HG03565 (cell line): ENCODE measurements at regions not wholly inside any gene's neighbourhood (a gene's known extent, or its start where the extent isn't known, plus 50 kb on each side); places are given as distances from the start of the nearest gene placed in this dataset.

ENCODE experiments used
- ATAC-seq: cut with Tn5 transposase; IDR thresholded peaks from one replicate; pipeline ENCODE4 v1.9.1; 2021; ENCODE audit warnings: mild to moderate bottlenecking, moderate library complexity; ENCODE audit not compliant: unreplicated experiment

DNA sequence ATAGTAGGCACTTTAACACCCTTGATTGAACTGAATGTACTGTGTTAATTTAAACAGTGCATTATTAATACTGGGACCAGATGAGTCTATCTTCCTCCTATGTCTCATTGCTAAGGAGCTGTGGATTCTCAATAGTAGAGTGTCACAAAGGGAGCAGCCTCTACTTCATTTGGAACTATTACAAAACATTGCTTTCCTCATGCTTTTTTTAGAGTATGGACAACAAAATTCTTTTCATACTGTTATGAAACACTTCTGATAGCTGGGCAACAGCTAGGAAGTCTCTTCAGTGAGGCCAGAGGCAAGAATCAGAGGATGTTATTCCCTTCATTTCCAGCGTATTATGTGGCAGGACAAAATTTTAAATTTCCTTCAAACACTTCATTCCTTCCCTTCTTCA lies 160.8 kb downstream of the FBXO8 start:
- ATAC-seq: no peak

DNA sequence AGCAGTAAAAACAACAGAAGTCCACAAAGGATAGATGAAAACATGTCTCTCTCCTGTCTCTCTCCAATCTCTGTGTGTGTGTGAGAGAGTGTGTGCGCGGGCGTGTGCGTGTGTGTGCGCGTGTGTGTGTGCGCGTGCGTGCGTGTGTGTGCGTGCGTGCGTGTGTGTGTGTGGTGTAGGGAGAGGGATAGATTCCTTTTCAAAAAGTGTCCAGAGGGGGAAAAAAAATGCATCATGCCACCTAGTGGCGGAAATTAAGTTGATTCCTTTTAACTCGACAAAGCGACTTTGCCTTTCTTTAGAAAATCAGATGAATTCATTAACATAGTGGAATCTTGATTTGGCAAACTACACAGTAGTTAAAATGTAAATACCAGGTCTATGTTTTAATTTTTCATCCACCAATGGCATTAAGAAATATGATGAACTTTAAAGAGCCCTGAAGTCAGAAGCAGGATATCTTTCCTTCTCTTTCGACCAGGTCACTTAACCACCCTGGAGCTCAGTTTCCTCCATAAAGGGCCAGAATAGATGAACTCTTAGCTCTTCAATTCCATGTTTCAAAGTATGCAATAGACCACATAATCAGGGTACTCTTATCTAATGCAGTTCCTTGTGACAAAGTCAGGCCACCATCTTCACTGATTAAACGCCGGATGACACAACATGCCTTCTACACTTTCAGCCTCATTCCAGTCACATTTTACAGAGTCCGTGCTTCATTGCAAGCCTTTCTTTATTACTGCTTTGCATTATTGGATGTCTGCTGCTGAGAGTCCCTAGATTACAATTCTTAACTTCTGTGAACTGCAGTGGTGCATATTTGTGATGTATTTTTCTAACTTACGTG lies 162.8 kb downstream of the FBXO8 start:
- no peak for ATAC-seq

GRCh38 chr4:174119830-174120229 lies 163.6 kb downstream of the FBXO8 start:
- no peak for ATAC-seq

DNA sequence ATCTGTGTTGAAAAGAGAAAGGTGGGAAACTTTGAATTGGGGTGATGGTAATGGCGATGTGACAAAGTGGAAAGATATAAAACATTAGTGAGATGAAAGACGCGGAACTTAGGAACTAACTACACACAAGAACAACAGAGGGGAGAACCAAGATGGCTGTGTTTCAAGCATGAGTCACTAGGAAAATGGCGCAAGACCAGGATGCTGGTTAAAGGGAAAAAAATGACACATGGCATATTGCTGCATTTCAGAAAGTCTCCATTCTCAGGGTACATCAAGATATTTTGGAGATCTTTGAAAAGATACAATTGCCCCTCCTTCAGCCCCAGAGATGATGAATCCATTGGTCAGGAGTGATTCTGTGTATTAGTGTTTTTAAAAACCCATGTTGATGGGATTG lies 164.4 kb downstream of the FBXO8 start:
- ATAC-seq: no peak

DNA sequence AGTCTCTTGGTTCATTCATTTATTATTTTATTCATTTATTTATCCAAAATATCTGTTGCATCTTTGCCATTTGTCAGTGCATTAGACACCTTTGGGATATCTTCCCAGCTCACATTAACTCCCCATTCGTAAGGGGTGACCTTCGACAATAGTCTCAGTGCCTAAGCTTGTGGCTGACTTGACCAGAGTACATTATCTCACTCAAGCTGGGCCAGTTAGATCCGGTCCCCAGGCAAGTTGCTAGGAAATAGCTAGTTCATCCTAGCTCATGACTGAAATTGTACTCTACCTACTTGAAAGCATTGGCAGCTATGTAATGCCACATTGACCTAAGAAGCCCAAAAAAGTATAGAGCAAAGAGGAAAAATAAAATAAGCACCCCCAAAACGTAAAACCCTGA lies 165.3 kb downstream of the FBXO8 start:
- ATAC-seq: no peak

- ATAC-seq: no peak
Observed at GRCh38 chr4:174117445-174117844, 166.0 kb downstream of the FBXO8 start.

DNA sequence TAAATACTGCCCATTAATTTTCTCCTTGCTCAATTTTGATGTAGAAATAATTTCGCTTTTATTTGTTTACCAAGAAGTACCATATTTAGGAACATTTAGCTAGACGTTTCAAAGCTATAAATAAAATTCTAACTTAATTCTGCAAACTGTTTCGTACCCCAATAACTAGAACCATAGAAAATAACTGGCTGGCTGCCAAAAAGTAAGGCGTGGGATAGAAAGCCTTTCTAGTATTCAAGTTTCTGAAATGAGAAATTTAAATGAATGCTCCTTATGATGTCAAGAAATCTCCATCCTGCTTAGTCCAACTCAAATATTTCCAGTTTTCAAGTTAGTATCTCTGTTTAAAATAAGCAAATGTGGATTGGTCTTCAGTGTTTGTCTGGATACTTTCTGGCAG lies 167.4 kb downstream of the FBXO8 start:
- no peak for ATAC-seq

DNA sequence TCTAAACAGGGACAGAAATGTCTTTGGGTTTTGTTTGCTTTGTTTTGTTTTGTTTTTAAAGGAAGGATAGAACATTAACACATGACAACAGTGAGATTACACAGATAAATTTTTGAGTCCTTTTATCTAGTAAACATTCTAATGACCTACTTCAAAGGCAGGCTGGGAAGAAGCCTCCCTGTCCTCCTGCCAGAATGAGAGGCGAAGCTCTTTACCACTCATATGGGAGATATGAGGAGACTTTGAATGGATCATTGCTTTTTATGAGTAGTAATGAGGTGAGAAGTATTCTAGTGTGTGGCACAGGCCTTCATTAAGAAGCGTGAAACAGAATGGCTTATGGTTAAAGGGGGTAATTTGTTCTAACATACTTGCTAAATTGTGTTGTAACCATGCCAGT lies 172.0 kb downstream of the FBXO8 start:
- ATAC-seq: no peak

- no peak for ATAC-seq
Observed at GRCh38 chr4:174110180-174110579, 173.3 kb downstream of the FBXO8 start.

- no peak for ATAC-seq
Observed at GRCh38 chr4:174107746-174108354, 175.6 kb downstream of the FBXO8 start.

GRCh38 chr4:174105202-174105601 lies 178.3 kb downstream of the FBXO8 start:
- ATAC-seq: no peak

DNA sequence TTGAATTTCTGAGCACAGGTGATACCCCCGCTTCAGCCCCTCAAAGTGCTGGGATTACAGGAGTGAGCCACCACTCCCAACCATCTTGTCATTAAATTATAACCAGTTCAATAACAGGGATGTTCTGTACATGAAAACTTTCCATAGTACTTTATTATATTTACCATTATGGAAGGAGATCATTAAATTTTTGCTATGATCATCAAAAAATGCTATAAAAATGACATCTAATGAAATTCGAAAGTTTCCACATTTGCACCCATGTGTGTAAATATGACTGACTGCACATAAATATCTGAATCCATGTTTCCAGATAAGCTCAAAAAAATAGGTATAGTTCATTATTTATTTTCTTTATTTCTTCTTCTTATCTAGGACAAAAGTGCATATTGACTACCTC lies 182.6 kb downstream of the FBXO8 start:
- no peak for ATAC-seq

DNA sequence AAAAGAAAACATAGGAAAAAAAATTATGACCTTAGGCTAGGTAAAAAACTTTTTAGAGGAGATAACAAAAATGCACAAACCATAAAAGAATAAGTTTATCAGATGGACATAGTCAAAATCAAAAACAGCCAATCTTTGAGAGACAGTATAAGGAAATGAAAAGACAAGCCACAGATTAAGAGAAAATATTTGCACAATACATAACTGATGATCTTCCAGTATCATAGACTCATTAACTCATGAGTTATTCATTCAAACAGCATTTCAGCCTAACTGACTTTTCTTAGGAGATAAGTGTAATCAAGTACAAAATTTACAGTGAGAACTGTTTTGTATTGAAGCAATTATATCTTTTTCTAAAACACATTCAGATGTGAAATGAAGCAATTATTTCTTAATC lies 183.8 kb downstream of the FBXO8 start:
- ATAC-seq: no peak

- no peak for ATAC-seq
Observed at GRCh38 chr4:174096999-174097398, 186.5 kb downstream of the FBXO8 start.

GRCh38 chr4:174096456-174096855 lies 187.0 kb downstream of the FBXO8 start:
- ATAC-seq: no peak

DNA sequence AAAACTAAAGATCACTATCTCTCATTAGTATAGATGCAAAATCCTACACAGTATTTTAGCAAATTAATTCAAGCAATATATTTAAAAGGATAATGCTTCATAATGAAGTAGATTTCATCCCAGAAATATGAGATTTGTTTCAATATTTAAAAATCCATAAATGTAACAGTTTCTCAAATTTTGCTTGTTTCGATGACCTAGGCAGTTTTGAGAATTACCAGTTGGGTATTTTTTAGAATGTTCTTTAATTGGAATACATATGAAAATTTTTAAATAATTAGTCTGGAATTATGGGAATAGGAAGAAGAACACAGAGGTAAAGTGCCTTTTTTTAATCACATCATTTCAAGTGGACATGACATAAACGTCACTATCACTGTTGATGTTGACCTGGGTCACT lies 192.3 kb downstream of the FBXO8 start:
- no peak for ATAC-seq

GRCh38 chr4:174089711-174090110 lies 193.8 kb downstream of the FBXO8 start:
- ATAC-seq: no peak

GRCh38 chr4:174088795-174089194 lies 194.7 kb downstream of the FBXO8 start:
- no peak for ATAC-seq

DNA sequence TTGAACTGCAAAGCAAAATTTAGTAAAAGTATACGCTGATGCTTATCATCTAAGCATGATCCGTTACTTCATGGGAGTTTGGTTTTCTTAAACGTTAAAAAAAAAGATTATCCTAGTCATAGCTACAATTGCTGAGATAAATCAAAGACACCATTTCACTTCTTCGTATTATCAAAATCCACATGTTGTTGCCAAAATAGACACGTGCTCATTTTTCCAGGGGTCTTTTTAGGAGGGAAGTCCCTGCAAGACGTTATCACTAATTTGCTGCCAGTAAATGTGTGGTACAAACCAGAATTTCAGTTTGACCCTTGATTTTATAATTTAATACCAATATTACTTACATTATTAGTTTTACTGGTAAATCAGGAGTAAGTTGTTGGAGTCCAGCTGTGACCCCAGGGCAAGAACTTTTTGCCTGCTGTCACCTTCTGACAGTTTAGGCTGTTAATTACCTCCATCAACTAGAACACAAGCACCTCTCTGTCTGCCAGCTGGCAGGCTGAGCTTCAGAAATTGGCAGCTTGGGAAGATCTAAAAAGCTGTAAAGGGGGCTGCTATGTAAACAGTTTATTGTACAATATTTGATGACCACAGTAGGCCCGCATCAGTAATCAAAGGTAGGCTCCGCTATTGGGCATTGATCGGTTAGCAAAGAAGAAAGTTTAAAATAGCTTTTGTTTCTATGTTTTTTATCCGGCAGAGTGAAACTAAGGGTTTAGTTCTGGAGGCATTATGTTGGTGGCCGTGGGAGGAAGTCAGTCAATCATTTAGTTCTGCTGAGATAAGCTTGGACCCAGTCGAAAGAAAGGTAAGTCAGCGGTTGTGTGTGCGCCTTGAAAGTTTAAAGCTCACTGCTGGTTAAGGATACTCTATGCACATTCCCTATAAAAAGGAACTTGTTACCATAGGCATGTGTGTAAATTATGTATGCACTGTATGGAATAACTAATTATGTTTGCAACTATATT lies 196.4 kb downstream of the FBXO8 start:
- ATAC-seq: no peak

DNA sequence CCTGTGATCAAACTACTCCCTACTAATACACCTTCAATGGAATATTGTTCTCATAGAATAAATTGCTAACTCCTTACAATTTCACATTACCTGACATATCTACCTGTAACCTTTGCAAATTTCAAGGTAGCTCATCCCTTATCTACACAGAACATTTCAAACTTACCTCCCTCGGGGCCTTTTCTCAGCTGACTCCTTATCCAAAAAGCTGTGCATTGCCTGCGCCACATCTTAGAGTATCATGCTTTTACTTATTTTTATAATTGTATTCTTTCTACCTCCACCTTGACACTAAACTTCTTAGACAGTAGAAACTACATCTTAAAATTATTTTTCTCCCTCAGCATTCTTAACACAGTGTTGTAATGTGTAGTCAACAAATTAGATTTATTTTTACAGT lies 198.5 kb downstream of the FBXO8 start:
- no peak for ATAC-seq

GRCh38 chr4:174084542-174084941 lies 198.9 kb downstream of the FBXO8 start:
- ATAC-seq: no peak
